Activated T-helper 1 cell treated with anti-CD3 and anti-CD28 coated beads, Interleukin-12 subunit alpha, Interleukin-12 subunit beta, Interleukin-2, Interleukin-4 antibody, amounts not matched to agents 30 ng/mL and 10 ng/mL and 1 ng/mL, durations not matched to agents 14 hours and 24 hours and 36 hours (primary cell): ENCODE measurements at regions not wholly inside any gene's neighbourhood (a gene's known extent, or its start where the extent isn't known, plus 50 kb on each side); places are given as distances from the start of the nearest gene placed in this dataset.

Experiments
- DNase-seq: peaks from one replicate; pipeline ENCODE4 v3.0.0; 2021; ENCODE audit warnings: low spot score
- H3K27ac Mint-ChIP-seq: one replicate; pipeline ENCODE4 v1.8.0; 2021; ENCODE audit warnings: mild to moderate bottlenecking, mixed read lengths
- H3K27me3 Mint-ChIP-seq: one replicate; pipeline ENCODE4 v1.8.0; 2022; ENCODE audit warnings: mild to moderate bottlenecking, moderate library complexity, mixed read lengths; ENCODE audit not compliant: insufficient read depth
- H3K36me3 Mint-ChIP-seq: one replicate; pipeline ENCODE4 v1.8.0; 2021; ENCODE audit warnings: low read depth, mixed read lengths
- H3K4me1 Mint-ChIP-seq: one replicate; pipeline ENCODE4 v1.8.0; 2021; ENCODE audit warnings: low read depth, mixed read lengths
- H3K4me3 Mint-ChIP-seq: one replicate; pipeline ENCODE4 v1.8.0; 2021; ENCODE audit warnings: mild to moderate bottlenecking, moderate library complexity, mixed read lengths
- H3K9me3 Mint-ChIP-seq: one replicate; pipeline ENCODE4 v1.8.0; 2021; ENCODE audit warnings: mixed read lengths
- intact Hi-C: fragments of 100-400 bp; cut with micrococcal nuclease; formaldehyde crosslinking; loops from one replicate; pipeline ENCODE4 v1.15.1; 2024

DNA sequence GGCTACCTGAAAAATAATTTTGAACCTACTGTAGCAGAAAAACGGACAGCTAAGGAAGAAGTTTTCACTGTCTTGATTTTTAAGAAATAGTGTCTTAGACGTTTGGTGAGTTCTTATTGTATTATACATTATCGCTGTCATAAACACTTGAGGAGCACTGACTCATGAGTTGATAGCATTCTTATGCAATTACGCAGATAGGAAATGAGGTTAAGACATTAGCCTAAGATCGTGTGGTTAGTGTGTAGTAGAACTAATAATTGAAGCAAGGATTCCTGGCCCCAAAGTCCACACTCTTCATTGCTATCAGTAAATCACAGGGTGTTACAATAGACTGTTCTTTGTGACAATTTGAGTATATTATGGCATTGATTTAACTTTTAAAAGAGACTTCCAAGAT is 238.1 kb downstream of the ARAP2 start:
- H3K27me3 Mint-ChIP-seq = peaks cover 3% of the 10 kb centered on the region
- no peaks in the 10 kb centered on the region for H3K4me1 Mint-ChIP-seq
- no peak overlapping the region for H3K27ac Mint-ChIP-seq
- H3K36me3 Mint-ChIP-seq = no peaks in the 10 kb centered on the region
- DNase-seq = no peak
- intact Hi-C loops = no loop called here
- no peak overlapping the region for H3K4me3 Mint-ChIP-seq
- H3K9me3 Mint-ChIP-seq = no peaks in the 10 kb centered on the region

DNA sequence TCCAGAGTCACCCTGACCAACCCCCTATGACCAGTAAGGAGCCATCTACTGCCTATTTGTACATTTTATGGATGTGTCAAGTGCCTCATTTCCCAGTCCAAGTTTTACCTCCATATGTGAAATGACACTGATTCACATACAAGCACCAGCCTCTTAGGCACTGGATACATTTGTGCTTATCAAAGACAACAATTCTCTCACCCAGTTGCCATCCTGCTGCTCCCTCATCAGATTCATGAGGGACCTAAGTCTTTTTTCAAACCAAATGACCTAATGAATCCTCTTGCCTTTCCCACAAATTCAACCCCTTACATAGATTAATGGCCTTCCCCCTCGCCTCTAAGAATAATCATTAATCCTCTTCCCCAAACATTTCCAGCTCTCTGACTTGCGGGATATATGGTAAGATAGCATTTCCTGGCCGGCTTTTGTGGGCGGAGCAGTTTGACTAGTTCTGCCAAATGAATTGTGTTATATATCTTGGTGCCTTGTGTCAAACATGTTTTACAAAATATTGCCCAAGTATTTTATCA is 233.9 kb downstream of the ARAP2 start:
- no peak overlapping the region for H3K27ac Mint-ChIP-seq
- peaks cover 5% of the 10 kb centered on the region for H3K27me3 Mint-ChIP-seq
- intact Hi-C loops = no loop called here
- no peaks in the 10 kb centered on the region for H3K4me1 Mint-ChIP-seq
- no peaks in the 10 kb centered on the region for H3K36me3 Mint-ChIP-seq
- no peak overlapping the region for H3K4me3 Mint-ChIP-seq
- no peaks in the 10 kb centered on the region for H3K9me3 Mint-ChIP-seq
- no peak for DNase-seq

GRCh38 chr4:36011381-36011780 is 232.9 kb downstream of the ARAP2 start:
- Mint-ChIP-seq H3K27ac (no peak overlapping the region), H3K4me3 (no peak overlapping the region), H3K4me1 (no peaks in the 10 kb centered on the region), H3K27me3 (peaks cover 2% of the 10 kb centered on the region), H3K36me3 (no peaks in the 10 kb centered on the region), H3K9me3 (no peaks in the 10 kb centered on the region)
- intact Hi-C loops = no loop called here
- no peak for DNase-seq

GRCh38 chr4:36012503-36012902 is 231.8 kb downstream of the ARAP2 start:
- H3K27me3 Mint-ChIP-seq = peaks cover 2% of the 10 kb centered on the region
- H3K4me3 Mint-ChIP-seq = no peak overlapping the region
- DNase-seq = no peak
- no peaks in the 10 kb centered on the region for H3K9me3 Mint-ChIP-seq
- H3K4me1 Mint-ChIP-seq = no peaks in the 10 kb centered on the region
- H3K36me3 Mint-ChIP-seq = no peaks in the 10 kb centered on the region
- intact Hi-C loops = no loop called here
- no peak overlapping the region for H3K27ac Mint-ChIP-seq

DNA sequence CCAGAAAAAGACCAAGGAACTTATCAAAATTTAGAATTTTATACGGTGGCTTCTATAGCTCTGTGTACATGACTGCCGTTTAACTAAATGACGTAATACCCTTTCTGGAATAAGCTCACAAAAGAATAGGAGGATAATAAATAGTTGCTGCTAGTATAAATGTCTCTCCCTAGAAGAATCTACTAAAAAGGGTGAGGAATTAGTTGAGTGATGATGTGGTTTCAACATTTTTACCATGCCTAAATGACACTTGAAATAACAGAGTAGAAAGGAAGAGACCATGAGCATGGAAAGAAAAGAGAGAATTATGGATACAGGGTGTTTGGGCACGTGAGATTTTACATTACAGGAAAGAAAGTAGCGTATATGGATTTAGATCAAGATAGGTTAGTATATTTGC is 231.1 kb downstream of the ARAP2 start:
- H3K4me3 Mint-ChIP-seq = no peak overlapping the region
- peaks cover 2% of the 10 kb centered on the region for H3K27me3 Mint-ChIP-seq
- no peak overlapping the region for H3K27ac Mint-ChIP-seq
- H3K9me3 Mint-ChIP-seq = no peaks in the 10 kb centered on the region
- intact Hi-C loops = no loop called here
- DNase-seq = no peak
- H3K4me1 Mint-ChIP-seq = no peaks in the 10 kb centered on the region
- no peaks in the 10 kb centered on the region for H3K36me3 Mint-ChIP-seq
